ENCODE measurements at regions not wholly inside any gene's neighbourhood (a gene's known extent, or its start where the extent isn't known, plus 50 kb on each side); places are given as distances from the start of the nearest gene placed in this dataset.

GRCh38 chr11:95307286-95307685, 76.3 kb upstream of the SESN3 start:
- H3K36me3 ChIP-seq, result no peaks in the 10 kb centered on the region
- H3K4me3 ChIP-seq (ENCODE audit: low read depth in 1 of 2, low read length in 1 of 2), result no peak overlapping the region
- H3K4me1 ChIP-seq (ENCODE audit: control insufficient read depth in 1 of 2, insufficient read depth in 1 of 2, low read depth in 1 of 2, low read length in 1 of 2), result no peaks in the 10 kb centered on the region
- no peaks in the 10 kb centered on the region for H3K9me3 ChIP-seq
- no peaks in the 10 kb centered on the region for H3K27me3 ChIP-seq
- no peak overlapping the region for H3K27ac ChIP-seq
- TF ChIP-seq CTCF (IDR thresholded peaks at IDR 0.05), result no peak

- TF ChIP-seq CTCF (IDR thresholded peaks at IDR 0.05), result no peak
- Histone ChIP-seq H3K36me3 (no peaks in the 10 kb centered on the region), H3K27me3 (no peaks in the 10 kb centered on the region), H3K27ac (no peak overlapping the region), H3K4me1 (ENCODE audit: control insufficient read depth in 1 of 2, insufficient read depth in 1 of 2, low read depth in 1 of 2, low read length in 1 of 2) (no peaks in the 10 kb centered on the region), H3K4me3 (ENCODE audit: low read depth in 1 of 2, low read length in 1 of 2) (no peak overlapping the region), H3K9me3 (no peaks in the 10 kb centered on the region)
These were observed 75.8 kb upstream of the SESN3 start for GRCh38 chr11:95306801-95307200.

GRCh38 chr11:95306123-95306522, 75.1 kb upstream of the SESN3 start:
- Histone ChIP-seq H3K36me3 (no peaks in the 10 kb centered on the region), H3K4me3 (ENCODE audit: low read depth in 1 of 2, low read length in 1 of 2) (no peak overlapping the region), H3K27ac (no peak overlapping the region), H3K9me3 (no peaks in the 10 kb centered on the region), H3K4me1 (ENCODE audit: control insufficient read depth in 1 of 2, insufficient read depth in 1 of 2, low read depth in 1 of 2, low read length in 1 of 2) (no peaks in the 10 kb centered on the region), H3K27me3 (no peaks in the 10 kb centered on the region)
- TF ChIP-seq CTCF (IDR thresholded peaks at IDR 0.05), result no peak

- H3K9me3 ChIP-seq, result no peaks in the 10 kb centered on the region
- no peak overlapping the region for H3K4me3 ChIP-seq (ENCODE audit: low read depth in 1 of 2, low read length in 1 of 2)
- H3K4me1 ChIP-seq (ENCODE audit: control insufficient read depth in 1 of 2, insufficient read depth in 1 of 2, low read depth in 1 of 2, low read length in 1 of 2), result no peaks in the 10 kb centered on the region
- no peak overlapping the region for H3K27ac ChIP-seq
- no peaks in the 10 kb centered on the region for H3K36me3 ChIP-seq
- H3K27me3 ChIP-seq, result no peaks in the 10 kb centered on the region
- TF ChIP-seq CTCF (IDR thresholded peaks at IDR 0.05), result no peak
These were observed 74.7 kb upstream of the SESN3 start for GRCh38 chr11:95305705-95306104.

GRCh38 chr11:95304777-95305176, 73.8 kb upstream of the SESN3 start:
- Histone ChIP-seq H3K9me3 (no peaks in the 10 kb centered on the region), H3K27ac (no peak overlapping the region), H3K4me1 (ENCODE audit: control insufficient read depth in 1 of 2, insufficient read depth in 1 of 2, low read depth in 1 of 2, low read length in 1 of 2) (no peaks in the 10 kb centered on the region), H3K36me3 (no peaks in the 10 kb centered on the region), H3K27me3 (no peaks in the 10 kb centered on the region), H3K4me3 (ENCODE audit: low read depth in 1 of 2, low read length in 1 of 2) (no peak overlapping the region)
- no peak for TF ChIP-seq CTCF (IDR thresholded peaks at IDR 0.05)

GRCh38 chr11:95302211-95302610, 71.2 kb upstream of the SESN3 start:
- no peak for TF ChIP-seq CTCF (IDR thresholded peaks at IDR 0.05)
- H3K4me1 ChIP-seq (ENCODE audit: control insufficient read depth in 1 of 2, insufficient read depth in 1 of 2, low read depth in 1 of 2, low read length in 1 of 2), result no peaks in the 10 kb centered on the region

More at GRCh38 chr11:95302211-95302610, 71.2 kb upstream of the SESN3 start:
- H3K27ac ChIP-seq, result no peak overlapping the region
- no peaks in the 10 kb centered on the region for H3K27me3 ChIP-seq
- H3K9me3 ChIP-seq, result no peaks in the 10 kb centered on the region
- no peak overlapping the region for H3K4me3 ChIP-seq (ENCODE audit: low read depth in 1 of 2, low read length in 1 of 2)
- no peaks in the 10 kb centered on the region for H3K36me3 ChIP-seq
